ENCODE measurements at regions not wholly inside any gene's neighbourhood (a gene's known extent, or its start where the extent isn't known, plus 50 kb on each side); places are given as distances from the start of the nearest gene placed in this dataset.

GRCh38 chr17:79224903-79225302, 150.3 kb downstream of the ENGASE start:
- Histone ChIP-seq H2BK12ac (ENCODE audit: insufficient read length, low read depth, low read length) (no peak overlapping the region), H2AK5ac (ENCODE audit: insufficient read length, low read length) (no peak overlapping the region), H3K9ac (ENCODE audit: extremely low read depth, insufficient read length, low read length) (no peak overlapping the region), H2BK120ac (ENCODE audit: low read depth, low read length, poor library complexity, severe bottlenecking) (no peak overlapping the region), H2AFZ (ENCODE audit: low read length) (no peak overlapping the region), H4K91ac (ENCODE audit: insufficient read length, low read depth, low read length) (no peak overlapping the region), H3K79me2 (ENCODE audit: insufficient read depth, low read length) (no peaks in the 10 kb centered on the region), H3K79me1 (ENCODE audit: insufficient read depth, low read depth, low read length, poor library complexity, severe bottlenecking) (no peaks in the 10 kb centered on the region), H3K4ac (ENCODE audit: low read depth, low read length) (no peak overlapping the region), H2BK15ac (ENCODE audit: low read depth, low read length) (no peak overlapping the region), H3K9me3 (ENCODE audit: control insufficient read depth, low read depth, low read length) (no peaks in the 10 kb centered on the region), H2BK5ac (ENCODE audit: insufficient read length, low read length) (no peak overlapping the region), H3K27ac (ENCODE audit: insufficient read length, low read depth, low read length) (no peak overlapping the region), H3T11ph (ENCODE audit: low read length) (no peak overlapping the region), H3K4me2 (ENCODE audit: insufficient read depth, insufficient read length, low read length) (no peak overlapping the region), H3K23me2 (ENCODE audit: insufficient read length, low read depth, low read length, poor library complexity, severe bottlenecking) (peaks cover 7% of the 10 kb centered on the region), H4K20me1 (ENCODE audit: control insufficient read depth, insufficient read depth, insufficient read length) (no peaks in the 10 kb centered on the region), H3K56ac (ENCODE audit: insufficient read length, low read depth, low read length) (no peak overlapping the region), H2BK20ac (ENCODE audit: low read depth, low read length, poor library complexity, severe bottlenecking) (no peak overlapping the region), H4K8ac (replicated peaks; ENCODE audit: insufficient read length, low read depth, low read length) (no peak overlapping the region), H3K27me3 (ENCODE audit: insufficient read depth, low read length) (no peaks in the 10 kb centered on the region), H3K4me1 (ENCODE audit: insufficient read depth, low read length) (no peaks in the 10 kb centered on the region), H4K5ac (ENCODE audit: insufficient read length, low read depth, low read length) (no peak overlapping the region), H3K23ac (ENCODE audit: insufficient read length, low read depth, low read length) (no peak overlapping the region), H3K14ac (ENCODE audit: insufficient read depth, low read length) (no peak overlapping the region), H3K18ac (ENCODE audit: insufficient read length, low read depth, low read length) (no peak overlapping the region)
- DNase-seq = no peak
- WGBS (ENCODE audit: extremely low coverage, insufficient read length, low lambda C conversion rate) = no CpG with 5 or more reads among the region's 5 CpGs
- Mint-ChIP-seq H3K9me3 (no peaks in the 10 kb centered on the region), H3K27me3 (ENCODE audit: low read depth) (peaks cover 8% of the 10 kb centered on the region), H3K36me3 (ENCODE audit: insufficient read depth in 1 of 3, low read depth in 3 of 3) (no peaks in the 10 kb centered on the region), H3K4me1 (peaks cover 29 to 30% of the 10 kb centered on the region in 2 experiments), H3K4me3 (no peak overlapping the region), H3K27ac (no peak overlapping the region)
- no peak for TF ChIP-seq CTCF (conservative IDR thresholded peaks at IDR 0.05)

Measured in H9 (cell line).